ENCODE measurements at regions not wholly inside any gene's neighbourhood (a gene's known extent, or its start where the extent isn't known, plus 50 kb on each side); places are given as distances from the start of the nearest gene placed in this dataset.

GRCh38 chr7:88456490-88456889, 149.8 kb upstream of the STEAP4 start:
- TF ChIP-seq REST (IDR thresholded peaks at IDR 0.05; ENCODE audit: unreplicated experiment) (no peak), CREB1 (CRISPR knock-in tag; IDR thresholded peaks at IDR 0.05; ENCODE audit: low read depth) (no peak), POLR2AphosphoS5 (IDR thresholded peaks at IDR 0.05; ENCODE audit: low read depth) (no peak), CTCF (conservative IDR thresholded peaks at IDR 0.05; ENCODE audit: low read depth in 2 of 2) (no peak), ZNF462 (CRISPR knock-in tag; IDR thresholded peaks at IDR 0.05) (no peak), EZH2phosphoT487 (IDR thresholded peaks at IDR 0.05; ENCODE audit: unreplicated experiment) (no peak), STAT1 (IDR thresholded peaks at IDR 0.05; ENCODE audit: unreplicated experiment) (no peak), EZH2 (IDR thresholded peaks at IDR 0.05; ENCODE audit: low read depth, unreplicated experiment) (no peak), ETS1 (IDR thresholded peaks at IDR 0.05) (no peak), NANOG (IDR thresholded peaks at IDR 0.05; ENCODE audit: borderline replicate concordance) (no peak), ZNF114 (CRISPR knock-in tag; IDR thresholded peaks at IDR 0.05) (no peak), ZNF331 (CRISPR knock-in tag; IDR thresholded peaks at IDR 0.05; ENCODE audit: low read depth) (no peak), JUNB (IDR thresholded peaks at IDR 0.05; ENCODE audit: unreplicated experiment) (no peak)
